Tongue (tissue), 1 donor: ENCODE measurements at regions not wholly inside any gene's neighbourhood (a gene's known extent, or its start where the extent isn't known, plus 50 kb on each side); places are given as distances from the start of the nearest gene placed in this dataset.

Source experiments
- DNase-seq: peaks from one replicate; pipeline ENCODE4 v3.0.0-alpha.2; 2015

- no peak for DNase-seq
Measured at GRCh38 chr2:120568975-120569268, 166.7 kb upstream of the GLI2 start.

DNA sequence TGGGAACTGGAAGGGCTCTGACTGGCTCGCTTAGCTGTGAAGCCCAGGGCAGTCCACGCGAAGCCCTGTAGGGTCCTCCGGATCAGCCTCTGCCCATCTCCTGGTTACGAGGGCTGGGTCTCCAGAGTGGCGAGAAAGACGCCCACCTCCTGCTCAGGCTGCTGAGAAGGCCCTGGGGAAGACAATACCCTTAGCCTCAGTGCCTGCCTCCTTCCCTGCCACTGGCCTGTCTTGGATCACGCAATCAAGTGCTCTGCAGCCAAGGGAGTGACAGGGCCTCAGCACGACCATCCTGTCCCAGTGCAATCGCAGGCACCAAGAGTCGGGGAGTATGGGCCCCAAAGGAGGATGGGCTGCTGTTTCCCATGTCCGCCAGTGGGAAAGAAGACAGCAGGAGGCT is 165.7 kb upstream of the GLI2 start:
- no peak for DNase-seq

GRCh38 chr2:120570546-120570945 is 165.1 kb upstream of the GLI2 start:
- no peak for DNase-seq

- no peak for DNase-seq
Measured at GRCh38 chr2:120571015-120571728, 164.5 kb upstream of the GLI2 start.

- DNase-seq, result no peak
Measured at GRCh38 chr2:120572226-120572625, 163.4 kb upstream of the GLI2 start.

DNA sequence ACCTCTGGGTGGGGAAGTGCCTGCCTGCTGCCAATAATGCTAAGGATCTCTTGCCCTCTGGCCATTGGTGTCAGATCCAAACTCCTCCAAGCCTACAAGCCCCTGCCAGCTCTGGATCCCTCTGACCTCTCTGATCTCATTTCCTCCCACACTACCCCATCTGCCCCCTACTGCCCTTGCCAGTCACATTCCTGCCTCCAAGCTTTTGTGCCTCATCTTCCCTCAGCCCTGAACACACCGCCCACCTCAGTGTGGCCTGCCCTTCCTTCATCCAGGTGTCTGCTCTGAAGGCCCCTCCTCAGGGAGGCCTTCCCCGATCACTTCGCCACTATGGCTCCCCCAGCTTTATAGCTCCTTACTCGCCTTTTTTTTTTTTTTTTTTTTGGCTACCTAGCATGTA is 161.0 kb upstream of the GLI2 start:
- no peak for DNase-seq

GRCh38 chr2:120575966-120576365 is 159.7 kb upstream of the GLI2 start:
- no peak for DNase-seq

DNA sequence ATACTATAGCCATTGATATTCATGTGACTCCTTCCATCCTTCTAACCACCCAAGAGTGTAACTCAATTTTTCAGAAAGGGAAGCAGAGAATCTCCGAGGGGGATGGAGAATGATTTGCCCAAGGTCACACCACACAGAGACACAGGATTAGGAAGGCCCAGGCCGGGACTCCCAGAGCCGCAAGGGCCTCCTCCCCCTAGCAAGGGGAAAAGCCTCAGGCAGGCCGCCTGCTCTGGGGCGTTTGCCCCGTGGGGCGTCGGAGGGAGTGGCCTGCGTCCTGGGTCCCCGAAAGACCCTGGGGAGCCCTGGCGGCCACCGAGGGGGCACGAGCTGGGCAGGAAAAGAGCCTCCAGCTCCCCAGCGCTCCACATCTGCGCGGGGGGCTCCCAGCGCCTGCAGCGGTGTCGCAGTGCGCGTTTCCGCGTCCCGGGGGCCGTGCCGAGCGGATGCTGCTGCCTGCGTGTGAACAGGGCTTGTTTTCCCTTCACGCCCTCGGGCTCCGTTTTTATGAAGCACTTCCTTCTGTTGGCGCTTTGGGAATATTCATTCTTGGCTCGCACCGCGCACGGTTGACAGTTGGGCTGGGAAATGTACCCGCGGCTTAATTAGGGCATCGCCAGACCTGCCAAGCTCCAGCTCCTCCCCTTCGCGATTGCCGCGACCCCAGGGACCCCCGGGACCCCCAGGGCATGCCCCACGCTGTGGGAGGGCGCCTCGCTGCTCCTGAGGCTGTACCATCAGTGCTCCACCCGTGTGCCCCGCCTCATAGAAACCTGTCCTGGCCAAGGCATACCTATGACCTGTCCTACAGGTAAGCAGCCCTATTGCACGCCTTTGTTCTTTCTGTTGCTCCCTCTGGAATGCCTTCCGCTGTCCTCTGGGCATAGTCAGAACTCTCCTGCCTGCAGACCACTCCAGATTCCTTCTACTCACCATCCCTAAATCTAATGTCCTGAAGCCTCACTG is 158.9 kb upstream of the GLI2 start:
- peak; percentile 56 for DNase-seq

DNA sequence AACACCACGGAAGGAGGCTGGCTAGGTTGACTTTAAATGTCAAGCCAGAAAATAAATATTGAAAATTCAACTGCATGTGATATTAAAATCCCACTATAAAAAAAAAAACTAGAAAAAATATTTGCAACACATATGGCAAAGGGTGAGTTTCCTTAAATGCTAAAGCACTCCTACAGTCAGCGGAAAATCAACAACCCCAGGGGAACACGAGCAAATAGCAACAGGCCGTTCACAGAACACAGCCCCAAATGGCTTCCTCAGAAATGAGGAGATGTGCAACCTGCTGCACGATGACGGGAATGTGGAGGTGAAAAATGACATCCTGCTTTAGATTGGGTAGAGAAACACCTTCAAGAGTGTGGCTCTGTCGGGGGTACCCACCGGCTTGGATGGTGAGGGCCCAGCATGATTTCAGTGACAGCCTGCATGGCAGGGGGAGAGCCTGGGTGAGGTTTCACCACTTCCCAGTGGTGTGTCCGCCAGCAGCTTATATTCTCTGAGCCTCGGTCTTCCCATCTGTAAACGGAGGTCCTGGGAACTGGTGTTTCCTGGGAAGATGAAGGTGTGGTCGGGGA is 157.9 kb upstream of the GLI2 start:
- no peak for DNase-seq

- no peak for DNase-seq
Measured at GRCh38 chr2:120578576-120579352, 156.9 kb upstream of the GLI2 start.

DNA sequence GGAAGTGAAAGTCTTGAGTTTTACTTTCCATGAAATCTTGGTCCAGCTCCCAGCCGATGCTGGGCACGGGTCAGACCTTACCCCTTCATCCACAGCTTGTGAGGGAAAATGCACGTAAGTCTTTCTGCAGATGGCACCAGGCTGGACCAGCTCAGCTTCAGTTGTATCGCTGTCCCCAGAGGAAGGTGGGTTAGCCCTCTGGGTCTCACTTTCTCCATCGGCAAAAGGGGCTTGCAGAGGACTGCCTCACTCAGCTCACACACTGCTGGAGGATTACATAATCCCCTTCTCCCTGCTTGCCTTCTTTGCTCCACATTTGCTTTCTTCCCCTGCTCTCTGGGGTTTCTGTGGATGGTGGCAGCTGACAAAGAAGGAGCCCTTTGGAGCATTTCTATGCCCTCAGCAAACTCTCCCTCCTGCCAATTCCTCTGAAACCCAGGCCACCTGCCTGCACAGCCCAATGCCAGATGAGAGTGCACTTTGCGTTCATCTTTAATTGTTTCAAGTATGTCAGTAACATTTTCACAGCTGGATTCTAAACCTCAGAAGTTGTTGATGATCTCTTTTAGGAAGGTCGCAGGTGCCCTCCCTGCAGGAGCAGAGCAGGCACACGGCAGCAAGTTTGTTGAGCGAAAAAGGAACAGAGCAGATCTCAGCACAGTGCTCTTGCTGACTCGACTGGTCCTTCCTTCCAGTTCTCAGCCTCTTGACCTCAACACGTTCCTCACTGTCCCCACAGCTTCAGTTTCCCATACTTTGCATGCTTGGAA is 155.6 kb upstream of the GLI2 start:
- no peak for DNase-seq

DNA sequence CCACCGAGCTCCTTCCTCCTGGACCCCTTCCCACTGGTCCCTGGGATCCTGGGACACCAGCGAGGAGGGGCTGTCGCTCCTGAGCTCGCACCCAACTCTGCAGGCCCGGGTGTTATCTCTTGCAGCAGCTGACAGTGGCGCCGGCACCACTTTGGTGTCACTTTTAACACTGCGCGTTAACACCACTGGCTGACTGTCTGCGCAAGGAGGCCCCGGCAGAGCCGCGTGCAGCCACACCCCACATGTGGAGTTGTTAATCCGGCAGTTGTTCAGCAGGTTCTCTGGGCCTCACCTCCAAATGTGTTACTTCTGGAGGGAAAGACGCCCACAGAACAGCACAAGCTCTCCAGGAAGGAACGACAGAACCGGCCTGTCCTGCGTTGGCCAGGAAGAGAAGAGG is 155.0 kb upstream of the GLI2 start:
- peak; percentile 32 for DNase-seq

DNA sequence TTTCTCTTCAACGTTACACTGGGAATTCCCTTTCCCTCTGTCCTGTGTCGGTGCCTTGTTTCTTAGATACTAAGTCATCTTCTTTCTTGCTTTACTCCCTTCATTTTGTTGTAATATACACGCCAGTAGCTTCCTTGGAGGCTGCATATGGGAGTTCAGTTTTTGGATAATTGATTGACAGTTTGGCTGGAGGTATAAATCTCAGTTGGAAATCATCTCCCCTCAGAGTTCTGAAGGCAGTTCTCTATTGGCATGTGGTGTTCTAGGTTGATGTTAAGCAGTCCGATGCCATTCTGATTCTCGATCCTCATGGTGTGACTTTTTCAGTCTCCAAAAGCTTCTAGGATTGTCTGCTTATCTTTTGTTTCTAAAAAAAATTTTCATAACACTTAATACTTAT is 152.5 kb upstream of the GLI2 start:
- DNase-seq, result no peak

GRCh38 chr2:120583851-120584570 is 151.7 kb upstream of the GLI2 start:
- DNase-seq, result no peak

DNA sequence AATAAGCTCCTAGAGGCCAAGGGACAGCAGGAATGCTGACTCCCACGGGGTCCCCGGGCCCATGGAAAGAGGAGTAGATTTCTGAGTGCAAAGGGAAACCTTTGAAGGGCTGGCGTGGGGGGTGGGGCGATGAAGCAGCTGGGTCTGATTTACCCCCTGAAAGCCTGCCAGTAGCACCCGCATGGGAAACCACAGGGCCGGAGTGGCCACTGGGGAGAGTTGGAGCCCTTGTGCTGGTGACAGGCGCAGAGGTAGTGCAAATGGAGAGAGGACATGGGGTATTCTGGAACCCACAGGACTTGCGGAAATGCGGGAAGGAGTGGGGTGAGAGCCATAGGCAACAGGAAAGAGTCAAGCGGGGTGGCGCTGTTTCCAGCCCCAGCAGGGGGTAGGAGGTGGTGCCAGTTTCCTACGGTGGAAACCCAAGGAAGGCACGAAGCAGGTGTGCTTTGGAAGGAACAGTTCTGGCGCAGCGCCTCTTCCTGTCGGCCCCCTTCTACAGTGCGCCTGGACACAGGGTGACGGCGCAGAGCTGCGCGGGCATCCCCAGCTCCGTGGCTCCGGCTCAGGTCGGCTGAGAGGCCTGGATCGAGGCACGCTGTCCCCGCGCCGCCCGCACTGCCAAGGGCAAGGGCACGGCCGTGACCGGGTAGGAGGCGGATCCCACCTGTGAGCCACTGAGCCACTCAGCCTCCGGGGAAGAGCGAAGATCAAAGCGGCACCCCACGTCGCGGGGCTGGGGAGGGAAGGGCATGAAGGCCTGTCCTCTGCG is 149.0 kb upstream of the GLI2 start:
- DNase-seq, result no peak

- peak; percentile 27 for DNase-seq
Measured at GRCh38 chr2:120587279-120587996, 148.2 kb upstream of the GLI2 start.

DNA sequence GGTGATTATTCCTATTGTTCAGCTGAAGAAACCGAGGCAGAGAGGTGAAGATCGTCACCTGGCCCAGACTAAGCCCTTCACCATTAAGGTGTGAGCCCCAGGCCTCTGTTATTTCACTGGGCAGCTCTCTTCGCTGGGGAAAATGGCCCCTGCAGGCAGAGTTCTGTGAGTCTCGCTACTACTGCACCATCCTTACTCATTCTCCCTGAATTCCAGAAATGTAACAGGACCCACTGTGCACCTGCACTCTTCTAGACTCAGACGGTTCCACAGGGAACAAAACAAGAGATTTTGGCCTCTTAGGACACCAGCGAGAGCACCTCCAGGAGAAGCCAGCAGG is 147.7 kb upstream of the GLI2 start:
- no peak for DNase-seq

GRCh38 chr2:120589771-120590608 is 145.7 kb upstream of the GLI2 start:
- DNase-seq, result no peak

- DNase-seq, result no peak
Measured at GRCh38 chr2:120590841-120591240, 144.8 kb upstream of the GLI2 start.
